GM18511 (cell line): ENCODE measurements at regions not wholly inside any gene's neighbourhood (a gene's known extent, or its start where the extent isn't known, plus 50 kb on each side); places are given as distances from the start of the nearest gene placed in this dataset.

Experiments used
- ATAC-seq: cut with Tn5 transposase; IDR thresholded peaks from one replicate; pipeline ENCODE4 v1.9.1; 2021; ENCODE audit warnings: mild to moderate bottlenecking, moderate library complexity; ENCODE audit not compliant: unreplicated experiment

GRCh38 chr14:56494167-56494566, 85.4 kb upstream of the TMEM260 start:
- ATAC-seq = no peak

DNA sequence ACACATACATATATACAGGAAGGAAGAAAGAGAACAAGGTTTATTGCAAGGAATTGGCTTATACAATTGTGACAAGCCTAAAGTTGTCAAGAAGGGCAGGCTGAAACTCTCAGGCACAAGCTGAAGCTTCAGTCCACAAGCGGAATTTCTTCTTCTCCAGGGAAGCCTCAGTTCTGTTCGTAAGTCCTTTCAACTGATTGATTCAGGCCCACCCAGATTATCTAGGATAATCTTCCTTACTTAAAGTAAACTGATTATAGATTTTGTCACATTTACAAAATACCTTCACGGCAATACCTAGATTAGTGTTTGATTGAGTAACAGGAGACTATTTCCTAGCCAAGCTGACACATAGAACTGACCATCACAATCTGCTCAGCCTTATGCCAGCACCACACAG, 81.5 kb upstream of the TMEM260 start:
- ATAC-seq = no peak

- ATAC-seq = no peak
These were observed 77.6 kb upstream of the TMEM260 start for GRCh38 chr14:56501909-56502530.

GRCh38 chr14:56505361-56505760, 74.2 kb upstream of the TMEM260 start:
- ATAC-seq = no peak

GRCh38 chr14:56512521-56512920, 67.1 kb upstream of the TMEM260 start:
- no peak for ATAC-seq

GRCh38 chr14:56514663-56515371, 64.8 kb upstream of the TMEM260 start:
- ATAC-seq = no peak

GRCh38 chr14:56515739-56516138, 63.9 kb upstream of the TMEM260 start:
- ATAC-seq = no peak

DNA sequence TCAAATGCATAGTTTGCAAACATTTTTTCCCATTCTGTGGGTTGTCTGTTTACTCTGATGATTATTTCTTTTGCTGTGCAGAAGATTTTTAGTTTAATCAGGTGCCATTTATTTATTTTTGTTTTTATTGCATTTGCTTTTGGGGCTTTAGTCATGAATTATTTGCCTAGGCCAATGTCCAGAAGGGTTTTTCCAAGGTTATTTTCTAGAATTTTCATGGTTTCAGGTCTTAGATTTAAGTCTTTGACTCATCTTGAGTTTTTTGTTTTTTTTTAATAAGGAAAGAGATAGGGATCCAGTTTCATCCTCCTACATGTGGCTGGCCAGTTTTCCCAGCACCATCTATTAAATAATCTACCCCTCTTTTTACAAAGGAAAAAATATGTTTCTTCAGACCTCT, 57.2 kb upstream of the TMEM260 start:
- no peak for ATAC-seq

- no peak for ATAC-seq
These were observed 54.5 kb upstream of the TMEM260 start for GRCh38 chr14:56524971-56525677.

DNA sequence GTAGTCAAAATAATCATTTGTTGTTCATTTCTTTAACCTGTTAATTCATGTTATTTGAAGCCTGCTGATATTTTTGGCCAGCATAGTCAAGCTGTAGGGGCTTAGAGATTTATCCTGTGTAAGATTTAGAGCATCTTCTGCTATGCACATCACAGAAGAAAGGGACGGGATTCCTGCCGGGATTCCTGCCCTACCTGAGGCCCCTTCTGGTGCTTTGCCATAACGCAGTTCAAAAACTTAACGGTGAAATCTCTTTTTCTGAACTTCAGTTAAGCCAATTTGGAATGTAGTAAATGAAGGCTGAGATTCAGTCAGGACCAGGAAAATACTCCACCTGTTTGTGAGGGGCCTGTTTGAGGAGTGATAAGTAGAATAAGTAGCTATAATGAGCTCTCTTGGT, 50.7 kb upstream of the TMEM260 start:
- ATAC-seq = no peak
